Left kidney (tissue), 1 donor: ENCODE measurements at regions not wholly inside any gene's neighbourhood (a gene's known extent, or its start where the extent isn't known, plus 50 kb on each side); places are given as distances from the start of the nearest gene placed in this dataset.
"Not testable (repeated sequence)": the region's sequence is repeated elsewhere in the genome, so short reads cannot be mapped to it uniquely, and the experiment has no call there.

ENCODE experiments used
- DNase-seq: peaks from one replicate; pipeline ENCODE4 v3.0.0-alpha.2; 2013

DNA sequence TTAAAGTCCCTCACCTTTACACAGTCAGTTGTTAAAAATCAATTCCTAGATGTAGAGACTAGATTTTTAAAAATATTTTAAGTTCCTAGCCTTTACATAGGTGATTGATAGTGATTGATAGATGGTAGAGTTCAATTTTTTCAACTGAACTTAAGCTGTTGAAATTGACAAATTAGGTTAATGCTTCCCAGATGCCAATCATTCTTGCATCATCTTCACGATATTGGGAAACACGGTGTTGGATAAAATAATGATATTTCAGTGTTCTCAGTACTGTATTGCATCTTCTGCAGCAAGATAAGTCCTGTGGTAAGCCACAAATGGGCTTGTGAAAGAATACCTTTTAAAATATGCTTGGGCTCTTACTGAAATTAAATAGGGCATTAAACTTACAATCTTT is 667.6 kb downstream of the STK39 start:
- no peak for DNase-seq

DNA sequence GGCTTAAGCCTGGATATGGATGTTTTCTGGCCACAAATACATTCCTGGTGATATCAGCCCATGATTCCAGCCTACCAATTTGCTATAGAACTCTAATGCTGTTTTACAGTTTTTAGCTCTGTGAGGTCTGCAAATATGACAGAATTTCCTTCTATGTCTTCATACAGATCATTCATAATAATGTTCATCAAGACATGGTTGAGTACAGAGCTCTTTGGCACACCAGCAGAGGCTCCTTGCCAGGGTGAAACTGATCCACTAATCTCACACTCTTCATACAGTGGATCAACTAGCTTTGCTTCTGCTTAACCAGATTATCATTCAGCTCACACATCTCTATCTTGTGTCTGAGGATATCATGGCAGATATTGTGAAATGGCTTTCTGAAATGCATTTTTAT is 672.1 kb downstream of the STK39 start:
- DNase-seq = no peak

DNA sequence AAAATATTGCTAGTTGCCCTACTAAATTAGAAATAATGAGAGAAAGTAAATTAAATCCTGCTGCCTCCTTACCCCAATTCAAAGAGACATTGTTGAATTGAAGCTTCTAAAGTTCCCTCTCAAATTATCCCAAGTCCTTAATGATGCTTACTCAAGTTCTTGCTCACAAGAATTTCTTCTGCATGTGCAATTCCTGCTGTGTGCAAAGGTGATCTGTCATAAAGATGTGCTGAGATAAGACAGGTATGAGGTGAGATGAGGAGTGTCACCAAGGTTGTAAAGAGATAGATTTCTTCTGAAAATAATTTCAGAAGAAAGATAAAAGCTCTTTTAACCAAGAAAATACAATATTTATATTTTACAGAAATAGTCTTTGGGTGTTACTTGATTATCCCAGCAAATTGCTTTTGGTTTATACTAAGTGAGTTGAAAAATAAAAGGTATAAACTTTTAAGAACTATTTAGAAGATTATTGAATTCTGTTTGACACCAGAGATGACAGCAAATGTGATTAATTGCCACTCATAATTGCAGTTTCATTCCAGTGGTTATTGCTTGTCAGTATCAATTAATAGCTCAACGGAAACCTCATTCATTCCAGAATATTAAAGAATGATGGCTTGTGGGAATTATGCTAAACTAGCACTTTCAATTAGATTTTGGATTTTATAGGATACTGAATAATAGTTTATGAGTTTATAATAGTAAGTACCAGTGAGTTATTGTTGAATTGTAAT is 674.3 kb downstream of the STK39 start:
- no peak for DNase-seq

DNA sequence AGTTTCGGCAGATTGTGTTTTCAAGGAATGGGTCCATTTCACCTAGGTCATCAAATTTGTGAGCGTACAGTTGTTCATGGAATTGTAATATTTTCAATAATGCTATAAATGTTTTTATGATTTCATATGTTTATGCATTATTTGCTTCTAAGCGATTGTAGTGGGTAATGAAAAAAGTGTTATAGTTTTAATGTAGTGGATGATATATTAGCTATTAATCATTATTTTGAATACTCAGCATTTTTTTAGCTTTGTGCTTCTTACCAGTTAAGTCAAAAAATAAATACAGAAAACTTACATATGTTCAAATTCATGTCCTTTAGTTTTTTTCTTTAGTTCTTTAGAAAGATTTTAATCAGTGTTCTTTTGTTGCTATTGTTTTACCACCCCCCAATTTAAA is 677.0 kb downstream of the STK39 start:
- DNase-seq = no peak

DNA sequence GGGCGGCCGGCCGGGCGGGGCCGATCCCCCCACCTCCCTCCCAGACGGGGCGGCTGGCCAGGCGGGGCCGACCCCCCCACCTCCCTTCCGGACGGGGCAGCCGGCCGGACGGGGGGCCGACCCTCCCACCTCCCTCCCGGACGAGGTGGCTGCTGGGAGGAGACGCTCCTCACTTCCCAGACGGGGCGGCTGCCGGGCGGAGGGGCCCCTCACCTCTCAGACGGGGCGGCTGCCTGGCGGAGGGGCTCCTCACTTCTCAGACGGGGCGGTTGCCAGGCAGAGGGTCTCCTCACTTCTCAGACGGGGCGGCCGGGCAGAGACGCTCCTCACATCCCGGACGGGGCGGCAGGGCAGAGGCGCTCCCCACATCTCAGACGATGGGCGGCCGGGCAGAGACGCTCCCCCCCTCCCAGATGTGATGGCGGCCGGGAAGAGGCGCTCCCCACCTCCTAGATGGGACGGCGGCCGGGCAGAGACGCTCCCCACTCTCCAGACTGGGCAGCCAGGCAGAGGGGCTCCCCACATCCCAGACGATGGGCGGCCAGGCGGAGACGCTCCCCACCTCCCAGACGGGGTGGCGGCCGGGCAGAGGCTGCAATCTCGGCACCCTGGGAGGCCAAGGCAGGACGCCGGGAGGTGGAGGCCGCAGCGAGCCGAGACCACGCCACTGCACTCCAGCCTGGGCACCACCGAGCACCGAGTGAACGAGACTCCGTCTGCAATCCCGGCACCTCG is 675.8 kb downstream of the XIRP2 start:
- not testable (repeated sequence) for DNase-seq

DNA sequence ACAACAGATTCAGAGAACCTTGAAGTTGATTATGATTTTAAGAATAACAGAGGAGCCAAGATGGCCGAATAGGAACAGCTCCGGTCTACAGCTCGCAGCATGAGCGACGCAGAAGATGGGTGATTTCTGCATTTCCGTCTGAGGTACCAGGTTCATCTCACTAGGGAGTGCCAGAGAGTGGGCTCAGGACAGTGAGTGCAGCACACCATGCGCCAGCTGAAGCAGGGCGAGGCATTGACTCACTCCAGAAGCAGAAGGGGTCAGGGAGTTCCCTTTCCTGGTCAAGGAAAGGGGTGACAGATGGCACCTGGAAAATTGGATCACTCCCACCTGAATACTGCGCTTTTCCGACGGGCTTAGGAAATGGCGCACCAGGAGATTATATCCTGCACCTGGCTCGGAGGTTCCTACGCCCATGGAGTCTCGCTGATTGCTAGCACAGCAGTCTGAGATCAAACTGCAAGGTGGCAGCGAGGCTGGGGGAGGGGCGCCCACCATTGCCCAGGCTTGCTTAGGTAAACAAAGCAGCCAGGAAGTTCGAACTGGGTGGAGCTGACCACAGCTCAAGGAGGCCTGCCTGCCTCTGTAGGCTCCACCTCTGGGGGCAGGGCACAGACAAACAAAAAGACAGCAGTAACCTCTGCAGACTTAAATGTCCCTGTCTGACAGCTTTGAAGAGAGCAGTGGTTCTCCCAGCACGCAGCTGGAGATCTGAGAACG is 670.2 kb downstream of the XIRP2 start:
- DNase-seq = not testable (repeated sequence)

DNA sequence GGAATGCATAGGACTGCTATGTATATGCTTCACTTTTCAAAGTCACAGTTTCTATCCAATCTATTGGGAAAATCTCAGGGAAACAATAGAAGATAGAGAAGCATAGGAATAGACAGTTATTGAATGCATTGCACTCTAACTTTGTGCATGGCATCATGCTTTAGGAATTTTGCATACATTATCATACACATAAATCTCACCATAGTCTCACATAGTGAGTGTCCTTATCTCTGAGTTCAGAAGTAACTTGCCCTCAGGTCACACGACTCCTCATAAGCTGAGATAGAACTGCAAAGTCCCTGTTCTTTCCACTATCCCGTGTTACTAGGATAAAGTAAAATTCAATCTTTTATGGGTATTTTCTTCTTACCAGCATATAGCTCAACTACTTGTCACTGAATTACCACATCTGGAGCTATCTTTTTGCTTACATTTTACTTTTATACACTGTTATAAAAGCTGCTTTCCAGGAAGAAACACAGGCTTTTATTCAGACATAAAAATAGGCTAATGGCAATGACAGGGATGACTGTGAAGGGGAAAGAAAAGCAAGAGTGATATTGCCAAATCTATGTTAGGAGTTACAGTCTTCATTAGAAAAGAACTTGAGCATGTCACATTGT is 666.9 kb downstream of the XIRP2 start:
- no peak for DNase-seq

DNA sequence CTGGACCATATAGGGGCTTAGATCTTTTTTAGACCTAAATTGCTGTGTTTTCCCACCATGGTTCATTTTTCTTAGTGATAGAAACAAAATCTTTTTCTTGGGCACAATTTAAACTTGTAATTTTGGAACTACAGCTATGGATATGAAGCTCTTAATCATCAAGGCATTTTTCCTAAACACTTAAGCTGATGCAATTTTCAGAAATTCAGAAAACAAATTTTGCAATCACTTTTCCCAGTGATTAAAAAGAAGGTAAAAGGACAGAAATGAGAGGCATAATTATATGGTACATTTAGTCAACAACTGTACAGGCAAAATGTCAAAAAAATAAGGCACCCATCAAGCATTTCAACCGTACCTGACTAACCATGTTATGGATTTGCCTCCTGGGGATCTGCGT is 665.4 kb downstream of the XIRP2 start:
- no peak for DNase-seq

DNA sequence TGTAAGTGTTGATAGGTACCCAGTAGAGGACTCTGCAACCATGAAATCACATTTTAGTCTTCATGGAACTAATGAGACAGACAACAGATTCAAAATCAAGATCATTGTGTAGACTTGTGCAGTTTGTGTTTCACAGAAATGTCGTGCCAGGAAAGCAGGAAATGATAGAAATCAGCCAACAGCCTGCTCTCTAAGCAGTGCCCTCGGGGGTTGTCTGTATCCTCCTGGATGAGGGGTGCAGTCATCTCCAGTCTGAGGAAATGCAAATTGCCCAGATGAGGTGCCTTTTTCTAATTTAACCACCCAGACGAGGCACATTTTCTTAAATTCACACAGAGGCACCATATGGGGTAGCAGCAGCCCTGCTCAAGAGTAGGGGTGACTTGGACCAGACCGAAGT is 663.1 kb downstream of the XIRP2 start:
- no peak for DNase-seq

DNA sequence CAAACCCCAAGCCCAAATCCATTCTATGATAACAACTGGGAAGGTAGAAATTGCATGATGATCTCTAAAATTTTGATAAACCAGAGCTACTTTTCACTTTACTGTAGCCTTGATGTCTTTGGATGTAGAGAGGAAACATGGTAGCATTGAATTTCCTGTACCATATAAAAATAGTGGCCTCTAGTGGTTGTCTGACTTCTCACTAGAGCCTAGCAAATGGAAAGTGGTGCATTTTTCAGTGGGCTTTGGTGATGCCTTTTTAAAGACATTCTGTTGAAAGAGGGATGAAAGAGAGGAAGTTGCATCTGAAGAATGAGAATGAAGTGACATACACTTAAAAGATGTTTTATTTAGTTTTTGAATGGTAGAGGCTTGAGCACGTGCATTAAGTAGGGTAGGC is 662.2 kb downstream of the XIRP2 start:
- no peak for DNase-seq

DNA sequence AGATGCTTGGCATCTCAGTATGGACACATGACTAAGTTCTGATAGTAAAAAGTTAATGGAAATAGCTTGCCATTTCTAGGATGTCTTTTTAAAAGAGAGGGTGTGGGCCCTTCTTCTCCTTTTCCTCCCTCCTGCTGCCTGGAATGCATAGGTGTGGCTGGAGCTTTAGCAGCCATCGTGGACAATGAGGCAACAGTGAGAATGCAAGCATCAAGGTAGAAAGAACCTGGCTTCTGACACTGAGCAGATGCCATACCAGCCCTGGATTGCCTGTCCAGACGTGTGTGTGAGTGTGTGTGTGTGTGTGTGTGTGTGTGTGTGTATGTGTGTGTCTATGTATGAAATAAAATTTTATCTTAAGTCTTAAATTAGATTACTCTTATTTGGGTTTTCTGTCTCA is 660.1 kb downstream of the XIRP2 start:
- no peak for DNase-seq

DNA sequence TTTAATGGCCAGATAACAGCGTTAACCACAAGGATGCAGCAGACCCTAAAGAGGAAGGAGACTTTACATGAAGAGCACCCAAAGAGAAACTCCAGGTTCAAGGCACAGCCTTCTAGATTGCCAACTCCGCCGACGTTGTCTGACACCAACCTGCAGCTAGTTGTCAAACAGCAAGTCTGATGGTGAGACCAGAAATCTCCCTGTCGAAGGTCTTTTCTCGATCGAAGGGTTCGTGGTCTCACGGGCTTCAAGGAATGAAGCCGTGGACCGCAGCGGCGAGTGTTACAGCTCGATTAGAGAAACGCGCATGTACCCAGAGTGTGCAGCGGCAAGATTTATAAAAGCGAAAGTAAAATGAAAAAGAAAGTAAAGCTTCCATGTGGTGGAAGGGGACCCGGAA is 656.3 kb downstream of the XIRP2 start:
- no peak for DNase-seq

DNA sequence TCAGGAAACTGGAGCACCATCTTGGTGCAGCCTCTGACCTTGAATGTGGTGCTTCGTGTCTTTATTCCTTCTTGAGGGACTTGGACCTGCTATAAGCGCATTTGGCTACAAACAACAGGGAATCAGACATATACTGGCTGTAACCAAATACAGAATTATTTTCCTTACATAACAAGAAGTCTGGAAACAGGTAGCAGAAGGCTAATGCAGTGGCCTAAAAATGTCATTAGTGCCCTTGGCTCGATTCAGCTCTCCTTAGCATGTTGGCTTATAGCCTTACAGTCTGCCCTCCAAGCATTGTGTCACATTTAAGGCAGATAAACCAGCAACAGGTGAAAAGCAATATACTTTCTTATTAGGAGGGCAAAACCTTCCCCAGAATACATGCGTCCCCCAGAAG is 655.4 kb downstream of the XIRP2 start:
- no peak for DNase-seq

DNA sequence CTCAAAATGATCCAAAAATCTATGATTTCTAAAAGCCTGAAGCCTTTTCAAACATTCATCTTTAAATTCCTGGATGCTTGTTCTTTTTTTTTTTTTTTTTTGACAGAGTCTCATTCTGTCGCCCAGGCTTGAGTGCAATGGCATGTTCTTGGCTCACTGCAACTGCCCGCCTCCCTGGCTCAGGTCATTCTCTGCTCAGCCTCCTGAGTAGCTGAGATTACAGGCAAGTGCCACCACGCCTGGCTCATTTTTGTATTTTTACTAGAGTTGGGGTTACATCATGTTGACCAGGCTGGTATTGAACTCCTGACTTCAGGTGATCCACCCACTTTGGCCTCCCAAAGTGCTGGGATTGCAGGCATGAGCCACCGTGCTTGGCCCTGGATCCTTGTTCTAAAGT is 649.5 kb downstream of the XIRP2 start:
- DNase-seq = no peak

DNA sequence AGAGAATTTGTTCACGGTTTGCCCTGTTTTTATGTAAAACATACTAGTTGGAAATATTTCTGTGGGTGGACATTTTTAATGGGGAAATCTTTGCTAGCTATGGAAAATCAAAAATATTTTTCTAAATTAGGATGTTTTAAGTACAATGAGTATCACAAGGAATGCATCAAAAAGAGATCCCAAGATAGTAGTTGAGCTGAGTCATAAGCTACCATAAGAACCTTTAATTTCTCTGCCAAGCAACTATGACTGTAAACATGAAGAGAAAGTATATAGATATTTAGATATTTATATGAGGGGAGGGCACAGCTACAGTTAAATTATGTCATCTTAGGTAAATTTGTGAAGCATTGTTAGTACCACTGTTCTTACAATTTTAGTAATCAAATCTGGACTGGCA is 646.2 kb downstream of the XIRP2 start:
- no peak for DNase-seq

DNA sequence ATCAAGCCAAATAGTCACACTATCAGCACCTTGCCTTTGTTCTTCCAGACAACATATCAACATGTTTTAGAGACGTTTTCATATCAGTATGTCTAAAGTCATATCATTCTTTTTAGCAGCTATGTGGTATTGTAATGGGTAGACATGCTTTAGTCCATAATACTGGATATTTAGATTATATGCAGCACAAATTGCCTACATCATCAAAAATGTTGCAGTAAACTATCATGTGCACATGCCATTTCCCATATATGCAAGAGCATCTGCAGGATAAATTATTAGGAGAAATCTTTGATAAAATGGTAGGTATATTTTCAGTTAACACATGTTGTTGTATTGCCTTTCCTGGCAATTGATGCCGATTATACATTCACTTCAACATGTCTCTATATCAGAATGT is 636.5 kb downstream of the XIRP2 start:
- no peak for DNase-seq

DNA sequence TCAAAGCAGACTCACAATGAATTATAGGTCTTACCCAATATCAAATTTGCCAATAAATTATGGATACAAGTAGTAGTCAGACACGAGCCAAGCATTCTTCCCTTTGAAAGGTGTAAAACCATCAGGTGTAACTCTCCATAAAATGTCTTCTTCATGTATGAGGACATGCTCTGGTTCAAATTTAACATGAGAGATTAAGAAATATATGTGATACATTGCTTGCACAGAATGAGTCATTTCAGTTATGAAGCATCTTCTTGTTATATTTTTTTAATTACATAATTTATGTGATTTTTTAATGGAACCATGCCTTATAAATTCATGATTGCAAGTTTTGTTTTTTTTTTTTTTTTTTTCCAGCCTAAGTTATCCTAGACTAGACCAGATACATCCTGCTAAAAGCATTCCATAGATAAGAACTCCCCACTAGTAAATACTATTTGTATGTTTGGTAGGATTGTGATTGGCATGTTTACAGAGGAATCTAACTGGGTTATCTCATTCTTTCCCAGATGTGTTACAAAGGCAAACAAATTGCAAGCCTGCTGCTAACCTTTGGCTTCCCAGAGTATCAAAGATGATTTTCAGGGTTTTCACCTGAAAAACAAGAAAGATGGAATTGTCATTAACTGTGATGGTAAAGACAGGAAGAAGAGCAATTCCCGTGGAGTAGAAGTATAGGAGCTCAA is 621.9 kb downstream of the XIRP2 start:
- DNase-seq = no peak

DNA sequence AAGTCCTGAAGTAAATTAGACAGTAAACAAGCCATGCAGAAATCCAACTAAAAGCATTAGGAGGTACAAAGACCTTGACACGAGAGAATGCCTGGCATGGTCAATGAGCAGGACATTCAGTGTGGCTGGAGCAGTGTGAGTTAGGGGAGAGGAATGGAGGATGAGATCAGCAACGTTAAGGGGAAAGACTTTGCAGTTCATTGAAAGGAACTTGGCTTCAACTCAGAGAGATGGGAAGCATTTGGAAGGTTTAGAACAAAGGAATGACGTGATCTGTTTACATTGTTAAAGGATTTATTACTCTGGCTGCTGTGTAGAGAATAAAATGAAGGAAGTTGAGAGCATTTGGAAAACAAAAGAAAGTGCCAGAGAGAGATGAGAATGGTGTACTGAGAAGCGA is 621.3 kb downstream of the XIRP2 start:
- DNase-seq = peak; percentile 34

DNA sequence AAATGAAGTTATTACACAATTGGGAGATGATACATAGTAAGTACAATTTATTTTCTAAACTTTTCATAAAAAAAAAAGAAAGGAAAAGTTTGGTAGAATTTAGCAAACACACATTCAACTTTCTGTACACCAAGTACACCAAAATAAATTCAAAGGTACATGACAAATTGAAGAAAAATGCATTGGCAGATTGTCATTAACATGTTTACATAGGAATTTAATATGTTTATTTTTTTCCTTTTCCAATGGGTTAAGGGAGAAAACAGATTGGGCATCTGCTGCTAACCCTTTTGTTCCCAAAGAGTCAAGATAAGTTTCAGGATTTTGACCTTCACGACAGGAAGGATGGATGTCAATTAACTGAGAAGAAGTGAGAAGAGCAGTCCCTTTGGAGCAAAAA is 620.4 kb downstream of the XIRP2 start:
- no peak for DNase-seq

DNA sequence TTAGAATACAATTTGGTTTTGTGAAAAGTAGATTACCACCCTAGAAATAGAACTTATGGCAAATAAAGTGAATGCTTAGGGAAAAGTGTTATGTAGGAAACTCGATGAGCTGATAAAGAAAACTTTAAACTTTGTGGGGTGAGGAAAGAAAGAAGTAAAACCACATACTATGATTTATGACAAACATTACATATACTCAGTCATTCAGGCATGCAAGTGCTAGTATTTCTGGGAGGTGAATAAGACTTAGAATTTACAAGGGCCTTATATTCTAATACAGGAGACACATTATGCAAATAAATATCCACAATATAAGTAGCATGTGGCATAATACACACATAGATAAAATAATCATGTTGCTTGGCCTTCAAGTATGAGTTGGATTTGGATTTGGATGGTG is 618.1 kb downstream of the XIRP2 start:
- DNase-seq = no peak

DNA sequence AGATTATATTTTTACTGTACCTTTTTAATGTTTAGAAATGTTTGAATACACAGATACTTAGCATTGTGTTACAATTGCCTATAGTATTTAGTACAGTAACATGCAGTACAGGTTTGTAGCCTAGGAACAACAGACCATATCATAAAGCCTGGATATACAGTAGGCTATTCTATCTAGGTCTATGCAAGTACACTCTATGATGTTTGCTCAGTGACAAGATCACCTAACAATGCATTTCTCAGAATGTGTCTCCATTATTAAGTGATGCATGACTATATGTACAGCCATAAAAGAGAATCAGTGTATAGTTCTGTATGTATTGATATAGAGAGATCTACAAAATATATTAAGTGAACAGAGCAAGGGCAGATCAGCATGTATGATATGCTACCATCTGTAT is 616.4 kb downstream of the XIRP2 start:
- no peak for DNase-seq

DNA sequence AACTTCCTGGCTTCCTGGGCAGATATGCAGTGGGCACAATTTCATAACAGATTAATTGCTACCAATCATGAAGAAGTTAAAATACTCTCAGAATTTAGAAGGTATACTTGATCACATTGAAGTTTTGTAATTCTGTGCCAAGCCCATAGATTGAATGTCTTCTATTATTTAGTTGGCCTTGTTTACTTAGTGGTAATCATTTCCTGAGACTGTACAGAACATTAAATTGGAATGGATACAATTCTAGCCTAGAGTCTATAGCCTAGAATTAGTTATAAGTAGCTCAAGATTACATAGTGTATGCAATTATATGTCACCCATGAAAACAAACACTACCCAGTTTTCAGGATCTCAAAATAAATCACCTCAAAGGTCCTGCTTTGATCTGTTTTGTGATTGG is 615.8 kb downstream of the XIRP2 start:
- no peak for DNase-seq
